HEK293 (cell line): ENCODE measurements at regions not wholly inside any gene's neighbourhood (a gene's known extent, or its start where the extent isn't known, plus 50 kb on each side); places are given as distances from the start of the nearest gene placed in this dataset.

Experiments used
- KLF16 ChIP-seq: fragments of 450-650 bp; formaldehyde crosslinking; IDR thresholded peaks from 2 replicates; pipeline ENCODE4 v1.5.1; 2017; ENCODE audit warnings: missing biosample characterization, missing genetic modification characterization
- ZBTB20 ChIP-seq: fragments of 450-650 bp; formaldehyde crosslinking; IDR thresholded peaks from 2 replicates; pipeline ENCODE4 v1.5.1; 2016; ENCODE audit warnings: missing biosample characterization, missing genetic modification characterization
- ZIC2 ChIP-seq: fragments of 450-650 bp; formaldehyde crosslinking; IDR thresholded peaks from 2 replicates; pipeline ENCODE4 v1.5.1; 2016; ENCODE audit warnings: missing biosample characterization, missing genetic modification characterization
- ZNF10 ChIP-seq: fragments of 450-650 bp; formaldehyde crosslinking; IDR thresholded peaks from 2 replicates; pipeline ENCODE4 v1.5.1; 2017; ENCODE audit warnings: missing biosample characterization, missing genetic modification characterization
- ZNF174 ChIP-seq: fragments of 450-650 bp; formaldehyde crosslinking; IDR thresholded peaks from 2 replicates; pipeline ENCODE4 v1.5.0; 2017; ENCODE audit warnings: missing biosample characterization, mild to moderate bottlenecking, missing genetic modification characterization
- ZNF529 ChIP-seq: fragments of 450-650 bp; formaldehyde crosslinking; IDR thresholded peaks from 2 replicates; pipeline ENCODE4 v1.5.1; 2017; ENCODE audit warnings: missing genetic modification characterization, missing biosample characterization; ENCODE audit not compliant: insufficient replicate concordance
- ZNF670 ChIP-seq: fragments of 450-650 bp; formaldehyde crosslinking; IDR thresholded peaks from 2 replicates; pipeline ENCODE4 v1.5.1; 2016; ENCODE audit warnings: missing biosample characterization, missing genetic modification characterization, low read depth
- ZNF704 ChIP-seq: fragments of 450-650 bp; formaldehyde crosslinking; IDR thresholded peaks from 2 replicates; pipeline ENCODE4 v1.5.1; 2016; ENCODE audit warnings: missing biosample characterization, missing genetic modification characterization
- TF ChIP-seq, protein P1 (sequence below): fragments of 450-650 bp; formaldehyde crosslinking; IDR thresholded peaks from 2 replicates; pipeline ENCODE4 v1.5.1; 2016; ENCODE audit warnings: missing biosample characterization, missing genetic modification characterization

GRCh38 chr4:96183611-96184010, 343.7 kb downstream of the PDHA2 start:
- TF ChIP-seq, protein P1, sequence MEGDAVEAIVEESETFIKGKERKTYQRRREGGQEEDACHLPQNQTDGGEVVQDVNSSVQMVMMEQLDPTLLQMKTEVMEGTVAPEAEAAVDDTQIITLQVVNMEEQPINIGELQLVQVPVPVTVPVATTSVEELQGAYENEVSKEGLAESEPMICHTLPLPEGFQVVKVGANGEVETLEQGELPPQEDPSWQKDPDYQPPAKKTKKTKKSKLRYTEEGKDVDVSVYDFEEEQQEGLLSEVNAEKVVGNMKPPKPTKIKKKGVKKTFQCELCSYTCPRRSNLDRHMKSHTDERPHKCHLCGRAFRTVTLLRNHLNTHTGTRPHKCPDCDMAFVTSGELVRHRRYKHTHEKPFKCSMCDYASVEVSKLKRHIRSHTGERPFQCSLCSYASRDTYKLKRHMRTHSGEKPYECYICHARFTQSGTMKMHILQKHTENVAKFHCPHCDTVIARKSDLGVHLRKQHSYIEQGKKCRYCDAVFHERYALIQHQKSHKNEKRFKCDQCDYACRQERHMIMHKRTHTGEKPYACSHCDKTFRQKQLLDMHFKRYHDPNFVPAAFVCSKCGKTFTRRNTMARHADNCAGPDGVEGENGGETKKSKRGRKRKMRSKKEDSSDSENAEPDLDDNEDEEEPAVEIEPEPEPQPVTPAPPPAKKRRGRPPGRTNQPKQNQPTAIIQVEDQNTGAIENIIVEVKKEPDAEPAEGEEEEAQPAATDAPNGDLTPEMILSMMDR (tag by site-specific recombination), result no peak
- no peak for TF ChIP-seq ZNF174 (tag by site-specific recombination)
- TF ChIP-seq KLF16, result no peak
- no peak for TF ChIP-seq ZBTB20 (tag by site-specific recombination)
- no peak for TF ChIP-seq ZNF10
- no peak for TF ChIP-seq ZNF704 (tag by site-specific recombination)
- TF ChIP-seq ZNF670 (tag by site-specific recombination), result no peak
- TF ChIP-seq ZNF529 (tag by site-specific recombination), result no peak
- no peak for TF ChIP-seq ZIC2 (tag by site-specific recombination)
